ENCODE measurements at regions not wholly inside any gene's neighbourhood (a gene's known extent, or its start where the extent isn't known, plus 50 kb on each side); places are given as distances from the start of the nearest gene placed in this dataset.

- TF ChIP-seq REST (IDR thresholded peaks at IDR 0.05; ENCODE audit: insufficient replicate concordance, low read depth) (no peak), CTCF (IDR thresholded peaks at IDR 0.05; ENCODE audit: insufficient read depth, low read length) (no peak)
Measured at GRCh38 chr13:26847281-26847680, 86.7 kb upstream of the GPR12 start.
